Mucosa of rectum (tissue), 2 donors: ENCODE measurements at regions not wholly inside any gene's neighbourhood (a gene's known extent, or its start where the extent isn't known, plus 50 kb on each side); places are given as distances from the start of the nearest gene placed in this dataset.
A peak's percentile ranks its signal among the peaks of the same experiment; 100 is the strongest.
"Not testable (repeated sequence)": the region's sequence is repeated elsewhere in the genome, so short reads cannot be mapped to it uniquely, and the experiment has no call there.

Experiments used
- H3K27ac ChIP-seq, 2 donors: one replicate each; pipeline ENCODE4 v1.7.0; 2013; ENCODE audit warnings: inconsistent platforms in 2 of 2, low read depth in 2 of 2, low read length in 2 of 2
- H3K27me3 ChIP-seq, 2 donors: one replicate each; pipeline ENCODE4 v1.7.0; 2013; ENCODE audit warnings: low read length in 2 of 2; ENCODE audit not compliant: control insufficient read depth in 2 of 2, insufficient read depth in 2 of 2
- H3K36me3 ChIP-seq, 2 donors: one replicate each; pipeline ENCODE4 v1.7.0; 2013; ENCODE audit warnings: low read length in 2 of 2; ENCODE audit not compliant: control insufficient read depth in 2 of 2, insufficient read depth in 2 of 2
- H3K4me1 ChIP-seq, 2 donors: one replicate each; pipeline ENCODE4 v1.7.0; 2013; ENCODE audit warnings: low read length in 2 of 2, mild to moderate bottlenecking in 1 of 2; ENCODE audit not compliant: control insufficient read depth in 2 of 2, insufficient read depth in 2 of 2
- H3K4me3 ChIP-seq, 2 donors: one replicate each; pipeline ENCODE4 v1.7.0; 2013; ENCODE audit warnings: low read length in 2 of 2
- H3K9ac ChIP-seq, 2 donors: one replicate each; pipeline ENCODE4 v1.7.0; 2013; ENCODE audit warnings: low read length in 2 of 2, low read depth in 1 of 2, mild to moderate bottlenecking in 1 of 2
- H3K9me3 ChIP-seq, 2 donors: one replicate each; pipeline ENCODE4 v1.7.0; 2013; ENCODE audit warnings: low read length in 2 of 2; ENCODE audit not compliant: control insufficient read depth in 2 of 2
- donor health status: healthy.
- donor health status: Normal muscosa, but diverticular disease.

DNA sequence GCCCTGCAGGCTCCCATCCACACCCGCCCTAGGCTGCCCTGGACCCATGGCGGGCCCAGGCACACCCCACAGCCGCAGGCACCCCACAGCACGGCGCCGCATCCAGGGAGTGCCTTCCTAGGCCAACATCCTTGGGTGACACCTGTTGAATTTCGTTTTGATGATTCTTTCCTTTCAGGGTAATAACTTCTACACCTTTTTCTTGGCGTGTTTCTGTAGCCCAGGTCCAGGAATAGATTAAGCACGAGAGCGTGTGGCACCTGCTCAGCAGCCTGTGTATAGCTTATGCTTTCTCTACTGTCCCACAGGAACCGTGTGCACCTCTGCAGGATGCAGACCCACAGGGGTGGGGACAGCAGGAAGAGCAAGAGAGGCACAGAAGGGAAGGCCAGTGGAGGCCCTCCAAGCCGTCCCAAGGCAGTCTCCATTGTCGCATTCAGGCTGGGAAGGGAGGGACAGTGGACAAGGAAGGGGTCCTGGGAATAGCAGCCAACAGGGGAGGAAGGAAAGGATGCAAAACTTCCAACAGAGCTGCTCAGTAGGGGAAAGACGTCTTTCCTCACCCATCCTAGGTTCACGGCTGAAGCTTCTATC lies 118.1 kb upstream of the AFDN start:
- Histone ChIP-seq H3K27me3 (no peaks in the 10 kb centered on the region), H3K9me3 (no peaks in the 10 kb centered on the region), H3K36me3 (no peaks in the 10 kb centered on the region), H3K27ac (no peak overlapping the region), H3K9ac (no peak overlapping the region), H3K4me1 (peaks cover 3 to 22% of the 10 kb centered on the region in 2 donors), H3K4me3 (no peak overlapping the region)

DNA sequence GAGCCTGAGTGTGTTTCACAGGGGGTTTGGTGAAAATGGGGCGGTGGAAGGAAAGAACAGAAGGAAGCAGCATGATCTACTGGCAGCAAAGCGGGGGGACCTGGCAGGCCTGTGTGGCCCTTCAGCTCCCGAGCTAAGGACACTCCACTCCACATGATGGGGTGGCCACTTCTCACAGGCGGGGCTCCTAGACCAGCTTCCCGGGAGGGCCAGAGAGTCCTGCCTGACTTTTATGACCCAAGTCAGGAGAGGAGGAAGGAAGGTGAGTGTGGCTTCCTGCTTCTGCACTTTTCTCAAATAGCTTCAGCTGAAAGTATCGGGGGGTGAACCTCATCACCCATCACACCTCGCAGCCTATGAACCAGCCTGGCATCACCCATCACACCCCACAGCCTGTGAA lies 117.5 kb upstream of the AFDN start:
- Histone ChIP-seq H3K4me3 (no peak overlapping the region), H3K36me3 (no peaks in the 10 kb centered on the region), H3K27ac (no peak overlapping the region), H3K27me3 (no peaks in the 10 kb centered on the region), H3K4me1 (peaks cover 3 to 22% of the 10 kb centered on the region in 2 donors), H3K9ac (no peak overlapping the region), H3K9me3 (no peaks in the 10 kb centered on the region)

DNA sequence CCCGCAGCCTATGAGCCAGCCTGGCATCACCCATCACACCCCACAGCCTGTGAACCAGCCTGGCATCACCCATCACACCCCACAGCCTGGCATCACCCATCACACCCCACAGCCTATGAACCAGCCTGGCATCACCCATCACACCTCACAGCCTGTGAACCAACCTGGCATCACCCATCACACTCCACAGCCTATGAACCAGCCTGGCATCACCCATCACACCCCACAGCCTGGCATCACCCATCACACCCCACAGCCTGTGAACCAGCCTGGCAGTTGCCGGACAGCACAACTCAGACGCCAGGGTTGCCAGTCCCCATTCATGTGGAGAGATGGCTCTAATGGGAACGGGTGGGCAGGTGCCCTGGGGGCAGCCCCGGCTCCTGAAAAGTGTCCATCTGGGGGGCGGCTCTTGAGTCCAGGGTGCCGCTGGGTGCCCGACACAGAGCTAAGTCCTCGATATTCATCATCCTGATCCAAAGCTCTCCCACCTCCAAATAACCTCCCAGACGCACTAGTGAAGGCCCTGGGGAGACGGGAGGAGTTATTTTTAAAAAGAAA lies 116.9 kb upstream of the AFDN start:
- H3K4me1 ChIP-seq, result peaks cover 3 to 22% of the 10 kb centered on the region in 2 donors
- not testable (repeated sequence) for H3K9me3 ChIP-seq, H3K4me3 ChIP-seq, H3K27me3 ChIP-seq, H3K27ac ChIP-seq, H3K9ac ChIP-seq, H3K36me3 ChIP-seq

DNA sequence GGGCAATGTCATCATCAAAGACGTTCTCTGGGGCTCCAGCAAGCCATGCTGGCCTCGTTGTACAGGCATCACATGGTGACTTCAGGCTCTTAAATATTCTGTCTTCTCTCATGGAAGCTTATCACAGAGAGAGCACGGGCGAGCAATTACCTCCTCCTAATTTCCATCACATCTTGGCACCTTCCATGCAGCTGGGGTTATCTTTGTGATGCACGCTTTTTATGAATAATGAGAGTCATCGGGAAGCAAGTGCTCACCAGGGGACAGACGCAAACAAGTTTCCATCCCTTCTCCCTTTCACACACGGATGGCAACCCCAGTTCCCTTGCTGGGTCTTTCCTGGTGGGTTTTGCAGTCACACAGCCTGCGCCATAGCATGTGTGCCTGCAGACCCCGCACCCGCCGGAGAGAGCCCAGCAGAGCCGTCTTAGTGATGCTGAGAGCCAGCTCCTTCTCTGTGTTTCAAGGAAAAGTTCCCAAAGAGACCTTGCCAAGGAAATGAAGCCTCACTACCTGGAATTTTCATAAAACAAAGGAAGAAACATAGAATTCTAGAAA lies 116.3 kb upstream of the AFDN start:
- Histone ChIP-seq H3K36me3 (no peaks in the 10 kb centered on the region), H3K9ac (no peak overlapping the region), H3K27ac (no peak overlapping the region), H3K4me1 (peaks cover 3 to 22% of the 10 kb centered on the region in 2 donors), H3K4me3 (no peak overlapping the region), H3K9me3 (no peaks in the 10 kb centered on the region), H3K27me3 (no peaks in the 10 kb centered on the region)

DNA sequence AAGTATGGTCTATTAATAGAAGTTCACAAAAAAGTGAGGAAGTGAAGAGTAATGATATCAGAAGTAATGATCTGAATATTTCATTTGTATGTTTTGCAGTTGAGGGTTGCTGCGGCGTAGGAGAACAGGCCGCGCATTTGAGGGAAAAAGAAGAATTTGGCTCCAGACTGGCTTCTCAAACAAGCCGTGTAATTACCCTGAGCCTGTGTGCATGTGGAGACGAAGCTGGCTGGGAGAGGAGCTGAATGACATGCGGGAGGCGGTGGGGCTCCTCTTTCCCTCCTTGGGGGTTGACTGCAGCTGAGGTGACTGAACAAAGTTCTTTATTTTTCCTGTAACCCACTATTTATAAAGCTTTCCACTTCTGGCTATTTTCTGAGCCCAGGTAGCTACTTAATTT lies 115.5 kb upstream of the AFDN start:
- Histone ChIP-seq H3K4me1 (peaks cover 3 to 22% of the 10 kb centered on the region in 2 donors), H3K27ac (peak overlapping the region in 1 of 2 donors; percentile 92), H3K36me3 (no peaks in the 10 kb centered on the region), H3K4me3 (peak overlapping the region in 1 of 2 donors; percentile 22), H3K9me3 (no peaks in the 10 kb centered on the region), H3K9ac (no peak overlapping the region), H3K27me3 (no peaks in the 10 kb centered on the region)

DNA sequence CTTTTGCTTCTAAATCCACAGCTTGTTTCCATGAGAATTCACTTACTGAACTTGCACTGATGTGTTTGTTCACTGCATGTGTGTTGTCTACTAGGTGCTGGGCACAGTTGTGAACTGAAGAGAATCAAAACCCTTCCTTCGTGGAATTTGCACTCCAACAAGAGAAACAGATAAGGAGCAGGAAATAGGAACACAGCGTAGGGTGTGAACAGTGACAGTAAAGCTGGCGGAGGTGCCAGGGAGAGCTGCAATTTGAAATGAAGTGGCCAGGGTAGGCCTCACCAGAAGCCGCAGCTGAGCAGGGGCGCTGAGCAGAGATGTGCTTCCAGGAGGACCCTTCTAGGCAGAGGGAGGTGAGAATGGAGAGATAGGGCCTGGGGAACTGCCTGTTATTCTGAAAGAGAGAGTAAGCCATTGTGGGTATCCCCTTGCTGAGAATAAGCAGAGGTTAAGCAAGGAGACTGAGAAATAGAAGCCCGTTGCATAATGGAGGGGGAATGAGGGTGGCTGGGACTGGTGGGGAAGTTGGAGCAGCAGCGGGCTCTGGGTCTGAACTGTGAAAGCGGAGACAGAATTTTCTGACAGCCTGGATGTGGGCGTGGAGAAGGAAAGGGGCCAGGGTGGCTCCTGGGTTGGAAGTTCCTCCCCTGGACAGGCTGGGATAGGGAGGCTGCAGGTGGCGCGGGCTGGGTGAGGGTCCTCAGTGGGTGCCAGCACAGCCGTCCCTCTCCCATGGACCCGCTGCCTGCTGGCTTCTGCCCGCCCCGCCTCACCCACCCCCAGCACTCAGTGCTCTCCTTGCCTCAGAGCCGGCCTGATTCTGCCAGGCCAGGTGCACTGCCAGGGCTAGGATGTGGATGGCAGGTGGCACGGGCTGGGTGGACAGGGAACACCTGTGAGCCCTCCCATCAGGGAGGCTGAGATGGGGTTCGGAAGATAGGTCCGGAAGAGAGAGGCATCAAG lies 114.7 kb upstream of the AFDN start:
- Histone ChIP-seq H3K27me3 (no peaks in the 10 kb centered on the region), H3K4me3 (peak overlapping the region; percentile 66 to 68), H3K36me3 (no peaks in the 10 kb centered on the region)

DNA sequence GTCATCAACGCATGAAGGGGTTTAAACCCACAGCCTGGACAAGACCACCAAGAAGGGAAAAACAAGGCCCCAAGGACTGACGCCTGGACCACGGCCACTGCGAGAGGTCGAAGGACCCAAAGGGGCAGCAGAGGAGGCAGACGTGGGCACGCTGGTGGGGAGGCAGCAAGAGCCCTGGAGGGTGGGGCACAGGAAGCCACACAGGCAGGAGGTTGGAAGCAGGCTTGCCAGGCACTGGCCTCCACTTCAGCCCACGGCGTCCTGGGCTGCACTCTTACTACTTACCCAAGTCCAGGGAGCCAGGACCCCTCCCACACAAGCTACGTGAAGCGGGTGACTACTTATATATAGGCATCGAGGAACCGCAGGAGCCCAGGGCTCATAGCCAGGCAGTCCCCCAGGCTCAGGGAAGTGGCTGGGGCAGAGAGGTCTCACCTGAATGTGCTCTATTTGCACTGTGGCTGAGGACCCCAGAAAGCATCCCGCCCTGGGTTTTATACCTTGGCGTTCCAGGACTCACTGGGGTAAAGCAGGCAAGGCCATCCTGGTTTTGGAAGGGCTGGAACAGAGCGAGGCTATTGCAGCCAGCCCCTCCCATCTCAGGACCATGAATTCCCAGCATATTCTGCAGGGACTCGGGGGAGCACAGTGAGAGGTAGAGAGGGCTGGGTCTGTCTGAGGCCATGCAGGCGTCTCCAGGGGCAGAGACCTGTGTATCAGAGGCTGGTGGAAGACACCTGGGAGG lies 113.8 kb upstream of the AFDN start:
- H3K27ac ChIP-seq, result peak overlapping the region in 1 of 2 donors; percentile 92
- no peaks in the 10 kb centered on the region for H3K27me3 ChIP-seq
- peak overlapping the region in 1 of 2 donors; percentile 74 for H3K9ac ChIP-seq

More for the DNA sequence above, 114.7 kb upstream of the AFDN start:
- H3K27ac ChIP-seq, result peak overlapping the region; percentile 88 to 92
- H3K9ac ChIP-seq, result peak overlapping the region; percentile 56 to 74
- peaks cover 3 to 22% of the 10 kb centered on the region in 2 donors for H3K4me1 ChIP-seq
- H3K9me3 ChIP-seq, result no peaks in the 10 kb centered on the region

DNA sequence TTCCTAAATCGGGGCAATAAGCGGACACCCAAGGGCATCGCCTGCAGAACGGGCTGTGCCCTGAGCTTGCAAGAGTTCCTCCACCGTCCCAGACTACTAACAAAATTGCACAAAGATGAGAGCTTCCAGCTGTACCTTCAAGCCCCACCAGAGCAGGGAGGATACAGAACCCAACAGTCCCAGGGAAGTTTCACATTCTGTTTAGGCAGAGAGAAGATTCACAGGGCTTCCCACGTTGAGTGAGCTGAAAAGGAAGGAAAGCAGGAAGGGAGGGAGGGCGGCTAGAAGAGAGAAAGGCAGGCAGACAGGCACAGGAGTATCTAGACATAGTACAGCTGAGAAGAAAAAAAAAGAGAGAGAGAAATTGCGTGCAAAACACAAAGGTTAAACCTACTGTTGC lies 112.6 kb upstream of the AFDN start:
- no peak overlapping the region for H3K9ac ChIP-seq
- H3K36me3 ChIP-seq, result no peaks in the 10 kb centered on the region
- no peak overlapping the region for H3K4me3 ChIP-seq
- H3K27ac ChIP-seq, result no peak overlapping the region
- H3K4me1 ChIP-seq, result peaks cover 3 to 22% of the 10 kb centered on the region in 2 donors
- H3K9me3 ChIP-seq, result no peaks in the 10 kb centered on the region
- no peaks in the 10 kb centered on the region for H3K27me3 ChIP-seq

More for the DNA sequence above, 113.8 kb upstream of the AFDN start:
- no peaks in the 10 kb centered on the region for H3K36me3 ChIP-seq
- H3K4me1 ChIP-seq, result peaks cover 3 to 22% of the 10 kb centered on the region in 2 donors
- H3K9me3 ChIP-seq, result no peaks in the 10 kb centered on the region
- H3K4me3 ChIP-seq, result peak overlapping the region; percentile 66 to 68

DNA sequence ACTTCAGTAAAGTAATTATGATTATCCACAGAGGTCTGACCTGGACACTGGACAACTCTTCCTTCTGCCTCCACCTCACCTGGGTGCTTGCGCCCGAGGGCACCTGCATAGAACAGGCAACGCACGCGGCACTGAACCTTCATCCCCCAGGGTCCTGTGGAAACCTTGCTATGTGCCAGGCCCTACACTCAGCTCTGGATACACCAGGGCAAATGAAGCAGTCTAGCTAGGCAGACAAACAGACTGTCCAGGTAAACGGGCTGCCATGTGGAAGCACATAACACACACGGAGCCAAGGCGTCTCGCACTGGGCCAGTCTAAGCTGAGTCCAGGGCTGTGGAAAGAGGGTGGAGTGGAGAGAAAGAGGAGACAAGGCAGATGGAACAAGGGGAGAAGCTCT lies 109.3 kb upstream of the AFDN start:
- Histone ChIP-seq H3K27ac (no peak overlapping the region), H3K4me1 (peaks cover 3 to 7% of the 10 kb centered on the region in 2 donors), H3K27me3 (no peaks in the 10 kb centered on the region), H3K4me3 (no peak overlapping the region), H3K9me3 (no peaks in the 10 kb centered on the region), H3K9ac (no peak overlapping the region), H3K36me3 (no peaks in the 10 kb centered on the region)
